ENCODE measurements at regions not wholly inside any gene's neighbourhood (a gene's known extent, or its start where the extent isn't known, plus 50 kb on each side); places are given as distances from the start of the nearest gene placed in this dataset.

GRCh38 chr3:157594413-157594812, 91.2 kb upstream of the VEPH1 start:
- intact Hi-C loops (cut with DNase I), result no loop called here
- TF ChIP-seq POLR2AphosphoS5 (IDR thresholded peaks at IDR 0.05), result no peak
- no peak for TF ChIP-seq EP300 (IDR thresholded peaks at IDR 0.05)
- no peak for TF ChIP-seq CTCF (IDR thresholded peaks at IDR 0.05)
- no peak for TF ChIP-seq POLR2A (IDR thresholded peaks at IDR 0.05; ENCODE audit: low read depth)
- peak; percentile 39 for DNase-seq (ENCODE audit: extremely low spot score)
- no peaks in the 10 kb centered on the region for H3K36me3 ChIP-seq
- H3K9me3 ChIP-seq, result no peaks in the 10 kb centered on the region
- H3K4me3 ChIP-seq, result no peak overlapping the region
- no peaks in the 10 kb centered on the region for H3K4me1 ChIP-seq
- no peak overlapping the region for H3K27ac ChIP-seq (replicated peaks in 1 of 4)
- WGBS, result 78% methylated on average over 4 of the region's 4 CpGs
- no peaks in the 10 kb centered on the region for H3K27me3 ChIP-seq

DNA sequence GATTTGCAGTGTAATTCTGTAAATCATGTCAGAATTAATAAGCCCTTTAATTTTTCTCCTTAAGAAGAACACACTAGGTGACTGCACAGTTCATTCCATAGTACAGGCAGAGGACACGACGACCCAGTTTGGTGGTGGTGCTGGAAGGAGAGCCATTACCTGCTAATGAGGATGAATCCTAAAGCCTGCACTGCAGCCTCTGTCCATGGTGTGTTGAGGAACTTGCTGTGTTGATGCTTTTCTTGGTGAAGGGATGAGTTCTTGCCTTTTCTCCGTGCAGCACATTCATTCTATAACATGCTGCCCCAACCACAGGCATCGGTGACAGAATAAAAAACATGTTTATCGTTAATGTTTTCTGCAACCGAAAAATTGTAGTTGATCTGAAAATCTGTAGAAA, 89.6 kb upstream of the VEPH1 start:
- Histone ChIP-seq H3K36me3 (no peaks in the 10 kb centered on the region), H3K4me3 (no peak overlapping the region), H3K27me3 (no peaks in the 10 kb centered on the region), H3K4me1 (no peaks in the 10 kb centered on the region), H3K27ac (replicated peaks in 1 of 4) (no peak overlapping the region), H3K9me3 (no peaks in the 10 kb centered on the region)
- TF ChIP-seq CTCF (IDR thresholded peaks at IDR 0.05), result no peak
- TF ChIP-seq EP300 (IDR thresholded peaks at IDR 0.05), result no peak
- TF ChIP-seq POLR2A (IDR thresholded peaks at IDR 0.05; ENCODE audit: low read depth), result no peak
- no peak for TF ChIP-seq POLR2AphosphoS5 (IDR thresholded peaks at IDR 0.05)
- 85% methylated on average over 6 of the region's 6 CpGs for WGBS
- DNase-seq (ENCODE audit: extremely low spot score), result peak; percentile 21
- intact Hi-C loops (cut with DNase I), result no loop called here

- Histone ChIP-seq H3K27me3 (no peaks in the 10 kb centered on the region), H3K4me3 (no peak overlapping the region), H3K4me1 (no peaks in the 10 kb centered on the region), H3K9me3 (no peaks in the 10 kb centered on the region), H3K27ac (replicated peaks in 1 of 4) (no peak overlapping the region), H3K36me3 (no peaks in the 10 kb centered on the region)
- TF ChIP-seq POLR2A (IDR thresholded peaks at IDR 0.05; ENCODE audit: low read depth) (no peak), CTCF (IDR thresholded peaks at IDR 0.05) (no peak), EP300 (IDR thresholded peaks at IDR 0.05) (no peak), POLR2AphosphoS5 (IDR thresholded peaks at IDR 0.05) (no peak)
- DNase-seq (ENCODE audit: extremely low spot score), result peak; percentile 14
- 18% methylated on average over 1 of the region's 1 CpG for WGBS
- intact Hi-C loops (cut with DNase I), result no loop called here
These were observed 87.1 kb upstream of the VEPH1 start for GRCh38 chr3:157590273-157590672.

- H3K27me3 ChIP-seq, result no peaks in the 10 kb centered on the region
- H3K27ac ChIP-seq (replicated peaks in 1 of 4), result no peak overlapping the region
- H3K36me3 ChIP-seq, result no peaks in the 10 kb centered on the region
- WGBS, result 56% methylated on average over 2 of the region's 2 CpGs
- H3K4me1 ChIP-seq, result no peaks in the 10 kb centered on the region
- intact Hi-C loops (cut with DNase I), result no loop called here
- H3K4me3 ChIP-seq, result no peak overlapping the region
- no peaks in the 10 kb centered on the region for H3K9me3 ChIP-seq
- no peak for TF ChIP-seq POLR2AphosphoS5 (IDR thresholded peaks at IDR 0.05)
- TF ChIP-seq POLR2A (IDR thresholded peaks at IDR 0.05; ENCODE audit: low read depth), result no peak
- no peak for TF ChIP-seq EP300 (IDR thresholded peaks at IDR 0.05)
- no peak for TF ChIP-seq CTCF (IDR thresholded peaks at IDR 0.05)
- DNase-seq (ENCODE audit: extremely low spot score), result peak; percentile 14
These were observed 86.0 kb upstream of the VEPH1 start for GRCh38 chr3:157589211-157589610.

- Histone ChIP-seq H3K9me3 (no peaks in the 10 kb centered on the region), H3K36me3 (no peaks in the 10 kb centered on the region), H3K27ac (replicated peaks in 1 of 4) (no peak overlapping the region), H3K4me3 (no peak overlapping the region), H3K27me3 (no peaks in the 10 kb centered on the region), H3K4me1 (no peaks in the 10 kb centered on the region)
- TF ChIP-seq POLR2A (IDR thresholded peaks at IDR 0.05; ENCODE audit: low read depth), result no peak
- no peak for TF ChIP-seq CTCF (IDR thresholded peaks at IDR 0.05)
- no peak for TF ChIP-seq EP300 (IDR thresholded peaks at IDR 0.05)
- TF ChIP-seq POLR2AphosphoS5 (IDR thresholded peaks at IDR 0.05), result no peak
- intact Hi-C loops (cut with DNase I), result no loop called here
- DNase-seq (ENCODE audit: extremely low spot score), result peak; percentile 29
These were observed 85.3 kb upstream of the VEPH1 start for GRCh38 chr3:157588386-157589060.
